ENCODE measurements at regions not wholly inside any gene's neighbourhood (a gene's known extent, or its start where the extent isn't known, plus 50 kb on each side); places are given as distances from the start of the nearest gene placed in this dataset.
"Not testable (repeated sequence)": the region's sequence is repeated elsewhere in the genome, so short reads cannot be mapped to it uniquely, and the experiment has no call there.

DNA sequence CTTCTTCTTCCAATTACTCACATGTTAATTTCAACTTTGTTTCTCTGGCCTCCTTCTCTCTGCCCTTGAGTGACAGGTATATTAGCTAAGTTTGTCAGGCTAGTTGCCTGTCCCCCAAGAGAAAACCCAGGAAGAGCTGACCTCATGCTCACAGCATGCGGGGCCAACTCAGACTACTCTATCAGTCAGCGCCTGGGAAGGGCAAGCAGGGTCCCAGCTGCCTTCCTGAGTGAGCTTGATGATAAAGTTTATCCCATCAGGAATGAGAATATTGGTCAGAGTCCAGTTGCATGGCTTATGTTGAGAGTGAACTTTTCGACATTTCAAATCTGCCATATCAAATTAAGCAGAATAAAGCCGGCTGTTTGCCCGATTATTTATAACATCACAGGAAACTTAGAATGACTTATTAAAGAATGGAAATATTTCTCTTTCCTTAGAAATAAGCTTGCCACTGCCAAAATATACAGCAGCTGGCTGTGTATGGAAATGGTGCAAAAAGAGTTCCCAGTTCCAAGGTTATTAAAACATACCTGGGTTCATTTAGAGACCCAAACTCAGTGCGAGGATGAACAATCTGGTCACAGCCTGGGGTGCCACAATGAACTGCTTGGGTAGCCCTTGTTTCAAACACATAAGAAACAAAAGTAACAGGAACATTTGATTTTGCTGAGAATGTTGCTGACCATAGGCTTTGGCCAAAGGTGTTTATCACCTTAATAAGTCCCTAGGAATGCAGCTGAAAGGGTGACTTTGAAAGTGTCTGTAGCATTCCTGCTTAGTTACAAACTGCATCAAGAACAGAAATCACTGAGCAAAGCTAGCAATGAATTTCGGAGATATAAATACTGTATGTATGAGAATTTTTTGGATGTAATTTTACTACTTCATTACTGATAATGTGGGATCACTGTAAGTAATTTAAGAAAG, 1553.8 kb upstream of the FLRT2 start:
- Histone ChIP-seq H3K4me1 (ENCODE audit: control insufficient read depth in 1 of 2, insufficient read depth in 2 of 2, low read length in 2 of 2) (peaks cover 0 to 14% of the 10 kb centered on the region in 2 donors), H3K4me3 (ENCODE audit: low read depth in 1 of 2, low read length in 2 of 2) (no peak overlapping the region), H3K9me3 (ENCODE audit: control insufficient read depth in 1 of 2, low read length in 2 of 2) (no peaks in the 10 kb centered on the region), H3K27ac (ENCODE audit: low read length) (no peak overlapping the region), H3K27me3 (ENCODE audit: low read depth, low read length) (no peaks in the 10 kb centered on the region), H3K36me3 (ENCODE audit: control insufficient read depth in 1 of 2, insufficient read depth in 2 of 2, low read length in 2 of 2) (no peaks in the 10 kb centered on the region)

GRCh38 chr14:83977583-83977982, 1552.4 kb upstream of the FLRT2 start:
- Histone ChIP-seq H3K9me3 (ENCODE audit: control insufficient read depth in 1 of 2, low read length in 2 of 2) (peaks cover 0 to 4% of the 10 kb centered on the region in 2 donors), H3K27me3 (ENCODE audit: low read depth, low read length) (no peaks in the 10 kb centered on the region), H3K36me3 (ENCODE audit: control insufficient read depth in 1 of 2, insufficient read depth in 2 of 2, low read length in 2 of 2) (no peaks in the 10 kb centered on the region), H3K4me3 (ENCODE audit: low read depth in 1 of 2, low read length in 2 of 2) (no peak overlapping the region), H3K4me1 (ENCODE audit: control insufficient read depth in 1 of 2, insufficient read depth in 2 of 2, low read length in 2 of 2) (peaks cover 0 to 14% of the 10 kb centered on the region in 2 donors), H3K27ac (ENCODE audit: low read length) (no peak overlapping the region)

GRCh38 chr14:83981676-83982258, 1548.2 kb upstream of the FLRT2 start:
- H3K27me3 ChIP-seq (ENCODE audit: low read depth, low read length); H3K4me3 ChIP-seq (ENCODE audit: low read depth in 1 of 2, low read length in 2 of 2); H3K9me3 ChIP-seq (ENCODE audit: control insufficient read depth in 1 of 2, low read length in 2 of 2); H3K27ac ChIP-seq (ENCODE audit: low read length); H3K36me3 ChIP-seq (ENCODE audit: control insufficient read depth in 1 of 2, insufficient read depth in 2 of 2, low read length in 2 of 2); H3K4me1 ChIP-seq (ENCODE audit: control insufficient read depth in 1 of 2, insufficient read depth in 2 of 2, low read length in 2 of 2): not testable (repeated sequence)

DNA sequence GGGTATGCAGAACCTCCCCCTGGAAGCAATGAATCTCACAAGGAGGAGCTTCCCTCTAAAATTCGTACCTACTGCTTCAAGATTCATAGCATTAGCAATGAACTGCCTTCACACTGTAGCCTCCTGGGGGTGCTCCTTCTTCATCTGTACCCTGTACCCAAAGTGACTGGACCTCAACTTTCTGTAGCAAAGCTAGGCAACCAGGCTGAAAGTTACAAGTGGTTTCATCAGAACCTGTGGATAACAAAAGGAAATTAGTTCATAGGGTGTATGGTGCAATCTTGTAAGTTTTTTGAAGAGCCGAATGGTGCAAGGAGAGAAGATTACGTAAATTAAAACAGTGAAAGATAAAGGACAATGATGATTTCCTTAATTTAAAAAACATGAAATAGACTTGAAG, 1541.7 kb upstream of the FLRT2 start:
- no peaks in the 10 kb centered on the region for H3K36me3 ChIP-seq (ENCODE audit: control insufficient read depth in 1 of 2, insufficient read depth in 2 of 2, low read length in 2 of 2)
- H3K9me3 ChIP-seq (ENCODE audit: control insufficient read depth in 1 of 2, low read length in 2 of 2), result no peaks in the 10 kb centered on the region
- no peaks in the 10 kb centered on the region for H3K4me1 ChIP-seq (ENCODE audit: control insufficient read depth in 1 of 2, insufficient read depth in 2 of 2, low read length in 2 of 2)
- no peak overlapping the region for H3K27ac ChIP-seq (ENCODE audit: low read length)
- H3K4me3 ChIP-seq (ENCODE audit: low read depth in 1 of 2, low read length in 2 of 2), result no peak overlapping the region
- no peaks in the 10 kb centered on the region for H3K27me3 ChIP-seq (ENCODE audit: low read depth, low read length)

DNA sequence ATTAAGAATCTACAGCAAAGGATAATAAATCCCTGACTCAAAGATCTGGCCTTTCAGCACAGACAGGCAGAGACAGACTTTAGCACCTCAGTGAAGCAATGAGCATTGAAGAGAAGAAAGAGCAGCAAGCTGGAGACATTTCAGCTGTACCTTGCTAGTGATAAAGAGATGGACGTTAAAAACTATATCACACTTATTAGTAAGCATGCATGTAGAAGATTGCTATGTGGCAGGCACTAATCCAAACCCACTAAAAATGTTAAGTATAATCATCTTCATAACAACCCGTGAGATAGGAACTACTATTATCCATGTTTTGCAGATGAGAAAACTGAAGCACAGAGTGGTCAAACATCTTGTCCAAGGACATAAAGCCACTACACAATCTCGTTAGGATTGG, 1538.3 kb upstream of the FLRT2 start:
- no peak overlapping the region for H3K4me3 ChIP-seq (ENCODE audit: low read depth in 1 of 2, low read length in 2 of 2)
- no peaks in the 10 kb centered on the region for H3K4me1 ChIP-seq (ENCODE audit: control insufficient read depth in 1 of 2, insufficient read depth in 2 of 2, low read length in 2 of 2)
- peaks cover 0 to 4% of the 10 kb centered on the region in 2 donors for H3K9me3 ChIP-seq (ENCODE audit: control insufficient read depth in 1 of 2, low read length in 2 of 2)
- no peak overlapping the region for H3K27ac ChIP-seq (ENCODE audit: low read length)
- no peaks in the 10 kb centered on the region for H3K27me3 ChIP-seq (ENCODE audit: low read depth, low read length)
- no peaks in the 10 kb centered on the region for H3K36me3 ChIP-seq (ENCODE audit: control insufficient read depth in 1 of 2, insufficient read depth in 2 of 2, low read length in 2 of 2)

- no peak overlapping the region for H3K4me3 ChIP-seq (ENCODE audit: low read depth in 1 of 2, low read length in 2 of 2)
- H3K27ac ChIP-seq (ENCODE audit: low read length), result no peak overlapping the region
- H3K9me3 ChIP-seq (ENCODE audit: control insufficient read depth in 1 of 2, low read length in 2 of 2), result peaks cover 0 to 4% of the 10 kb centered on the region in 2 donors
- H3K36me3 ChIP-seq (ENCODE audit: control insufficient read depth in 1 of 2, insufficient read depth in 2 of 2, low read length in 2 of 2), result no peaks in the 10 kb centered on the region
- no peaks in the 10 kb centered on the region for H3K4me1 ChIP-seq (ENCODE audit: control insufficient read depth in 1 of 2, insufficient read depth in 2 of 2, low read length in 2 of 2)
- no peaks in the 10 kb centered on the region for H3K27me3 ChIP-seq (ENCODE audit: low read depth, low read length)
Observed at GRCh38 chr14:83992857-83993256, 1537.1 kb upstream of the FLRT2 start.

GRCh38 chr14:83993545-83993944, 1536.4 kb upstream of the FLRT2 start:
- Histone ChIP-seq H3K36me3 (ENCODE audit: control insufficient read depth in 1 of 2, insufficient read depth in 2 of 2, low read length in 2 of 2) (no peaks in the 10 kb centered on the region), H3K4me3 (ENCODE audit: low read depth in 1 of 2, low read length in 2 of 2) (no peak overlapping the region), H3K9me3 (ENCODE audit: control insufficient read depth in 1 of 2, low read length in 2 of 2) (peaks cover 0 to 4% of the 10 kb centered on the region in 2 donors), H3K4me1 (ENCODE audit: control insufficient read depth in 1 of 2, insufficient read depth in 2 of 2, low read length in 2 of 2) (no peaks in the 10 kb centered on the region), H3K27me3 (ENCODE audit: low read depth, low read length) (no peaks in the 10 kb centered on the region), H3K27ac (ENCODE audit: low read length) (no peak overlapping the region)

DNA sequence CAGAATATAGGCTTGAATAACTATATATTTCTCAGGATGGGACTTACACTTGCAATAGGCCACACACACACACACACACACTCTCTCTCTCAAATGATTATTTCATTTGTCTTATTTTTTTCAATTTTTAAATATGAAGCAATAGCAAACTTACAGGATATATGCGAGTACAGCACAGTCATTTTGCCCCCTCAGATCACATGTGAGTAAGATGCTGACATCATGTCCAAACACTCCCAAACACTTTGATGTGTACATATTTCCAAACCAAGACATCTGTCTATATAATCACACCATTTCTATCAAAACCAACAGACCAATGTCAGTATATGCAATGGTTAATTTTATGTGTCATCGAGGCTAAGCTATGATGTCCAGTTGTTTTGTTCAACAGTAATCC, 1535.9 kb upstream of the FLRT2 start:
- no peak overlapping the region for H3K27ac ChIP-seq (ENCODE audit: low read length)
- H3K4me3 ChIP-seq (ENCODE audit: low read depth in 1 of 2, low read length in 2 of 2), result no peak overlapping the region
- H3K36me3 ChIP-seq (ENCODE audit: control insufficient read depth in 1 of 2, insufficient read depth in 2 of 2, low read length in 2 of 2), result no peaks in the 10 kb centered on the region
- peaks cover 0 to 4% of the 10 kb centered on the region in 2 donors for H3K9me3 ChIP-seq (ENCODE audit: control insufficient read depth in 1 of 2, low read length in 2 of 2)
- H3K4me1 ChIP-seq (ENCODE audit: control insufficient read depth in 1 of 2, insufficient read depth in 2 of 2, low read length in 2 of 2), result no peaks in the 10 kb centered on the region
- H3K27me3 ChIP-seq (ENCODE audit: low read depth, low read length), result no peaks in the 10 kb centered on the region

- H3K27me3 ChIP-seq (ENCODE audit: low read depth, low read length), result no peaks in the 10 kb centered on the region
- no peak overlapping the region for H3K27ac ChIP-seq (ENCODE audit: low read length)
- H3K36me3 ChIP-seq (ENCODE audit: control insufficient read depth in 1 of 2, insufficient read depth in 2 of 2, low read length in 2 of 2), result no peaks in the 10 kb centered on the region
- H3K4me3 ChIP-seq (ENCODE audit: low read depth in 1 of 2, low read length in 2 of 2), result no peak overlapping the region
- H3K9me3 ChIP-seq (ENCODE audit: control insufficient read depth in 1 of 2, low read length in 2 of 2), result no peaks in the 10 kb centered on the region
- H3K4me1 ChIP-seq (ENCODE audit: control insufficient read depth in 1 of 2, insufficient read depth in 2 of 2, low read length in 2 of 2), result no peaks in the 10 kb centered on the region
Observed at GRCh38 chr14:84001023-84001422, 1528.9 kb upstream of the FLRT2 start.

DNA sequence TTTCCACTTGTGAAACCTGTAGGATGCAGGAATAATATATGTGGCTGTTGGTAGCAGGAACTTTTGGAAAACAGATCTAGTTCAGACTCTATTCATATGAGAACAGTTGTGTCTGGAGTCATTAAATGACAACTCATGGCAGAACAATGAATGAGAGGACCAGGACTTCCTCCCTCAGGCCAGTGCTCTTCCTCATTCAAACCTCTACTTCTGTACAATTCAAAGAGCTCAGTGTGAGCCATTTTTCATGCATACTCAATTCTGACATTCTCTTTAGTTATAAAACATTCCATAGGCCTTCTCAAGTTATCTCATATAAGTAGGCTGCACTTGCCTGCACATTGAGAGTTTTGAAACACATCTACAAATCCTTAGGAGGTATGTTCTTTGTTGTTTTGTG, 1526.6 kb upstream of the FLRT2 start:
- no peaks in the 10 kb centered on the region for H3K27me3 ChIP-seq (ENCODE audit: low read depth, low read length)
- H3K36me3 ChIP-seq (ENCODE audit: control insufficient read depth in 1 of 2, insufficient read depth in 2 of 2, low read length in 2 of 2), result no peaks in the 10 kb centered on the region
- H3K9me3 ChIP-seq (ENCODE audit: control insufficient read depth in 1 of 2, low read length in 2 of 2), result no peaks in the 10 kb centered on the region
- H3K4me3 ChIP-seq (ENCODE audit: low read depth in 1 of 2, low read length in 2 of 2), result no peak overlapping the region
- no peaks in the 10 kb centered on the region for H3K4me1 ChIP-seq (ENCODE audit: control insufficient read depth in 1 of 2, insufficient read depth in 2 of 2, low read length in 2 of 2)
- no peak overlapping the region for H3K27ac ChIP-seq (ENCODE audit: low read length)

- Histone ChIP-seq H3K27me3 (ENCODE audit: low read depth, low read length) (no peaks in the 10 kb centered on the region), H3K36me3 (ENCODE audit: control insufficient read depth in 1 of 2, insufficient read depth in 2 of 2, low read length in 2 of 2) (no peaks in the 10 kb centered on the region), H3K9me3 (ENCODE audit: control insufficient read depth in 1 of 2, low read length in 2 of 2) (no peaks in the 10 kb centered on the region), H3K27ac (ENCODE audit: low read length) (no peak overlapping the region), H3K4me3 (ENCODE audit: low read depth in 1 of 2, low read length in 2 of 2) (no peak overlapping the region), H3K4me1 (ENCODE audit: control insufficient read depth in 1 of 2, insufficient read depth in 2 of 2, low read length in 2 of 2) (no peaks in the 10 kb centered on the region)
Observed at GRCh38 chr14:84006643-84007155, 1523.2 kb upstream of the FLRT2 start.
